Heart left ventricle (tissue), 13 donors: ENCODE measurements at regions not wholly inside any gene's neighbourhood (a gene's known extent, or its start where the extent isn't known, plus 50 kb on each side); places are given as distances from the start of the nearest gene placed in this dataset.

Experiments used
- CTCF ChIP-seq, 12 donors: fragments of 200-600 bp; sonication (generic) in 4 of 12; IDR thresholded peaks; one replicate each; pipeline versions ENCODE4 v1.5.0 to v1.8.0; 2018 to 2022; ENCODE audit warnings: antibody characterized with exemption in 12 of 12, mild to moderate bottlenecking in 5 of 12
- POLR2A ChIP-seq, 2 donors: fragments of 450-650 bp; IDR thresholded peaks; one replicate each; pipeline ENCODE4 v1.6.1; 2017; ENCODE audit warnings: antibody characterized with exemption in 2 of 2, mild to moderate bottlenecking in 2 of 2, moderate library complexity in 2 of 2
- donor health status: ischemic (EF 13 %, LVEDD 7.1; RV severe dilation, severe dysfunction).
- donor health status: DM: no; HTN: yes; CAD: no.
- donor health status: DM: no; HTN: no; CAD: no.
- donor health status: ischemic (EF 25% LVEDD 6.9; RV normal size, moderate dysfunction).
- donor health status: ischemic (EF 25% LVEDD 5.7; RV mildly dilated, moderate dysfunction).
- donor health status: ischemic (EF 35%, LVEDD 5.7; RV mildly dilated, moderate dysfunction).
- donor health status: nonischemic (EF 11% LVEDD 7.7; RV severe dilation, severe dysfunction).
- donor health status: DM: yes; HTN: yes; CAD: no.
- donor health status: PGD.
- donor health status: ischemic (EF 29% LVEDD 5.4; RV normal size, mild dysfunction).
- donor health status: nonischemic (EF 23%, LVEDD 6.1; RV moderate dilation, normal function).

- TF ChIP-seq POLR2A (IDR thresholded peaks at IDR 0.05) (no peak), CTCF (IDR thresholded peaks at IDR 0.05) (no peak)
Observed at GRCh38 chr2:14909795-14910194, 277.3 kb downstream of the LRATD1 start.
